ENCODE measurements at regions not wholly inside any gene's neighbourhood (a gene's known extent, or its start where the extent isn't known, plus 50 kb on each side); places are given as distances from the start of the nearest gene placed in this dataset.

- no peak overlapping the region for H3K4me3 ChIP-seq
- no peaks in the 10 kb centered on the region for H3K4me1 ChIP-seq
- no peak overlapping the region for H3K27ac ChIP-seq
- no peak for DNase-seq (ENCODE audit: low spot score)
- H3K9me3 ChIP-seq, result peaks cover 6 to 28% of the 10 kb centered on the region in 2 donors
- H3K36me3 ChIP-seq, result no peaks in the 10 kb centered on the region
- H3K27me3 ChIP-seq, result no peaks in the 10 kb centered on the region
- TF ChIP-seq CTCF (IDR thresholded peaks at IDR 0.05), result no peak
Measured at GRCh38 chr6:2523061-2523460, 227.7 kb downstream of the MYLK4 start.

- Histone ChIP-seq H3K4me1 (no peaks in the 10 kb centered on the region), H3K27ac (no peak overlapping the region), H3K9me3 (peaks cover 6 to 28% of the 10 kb centered on the region in 2 donors), H3K36me3 (no peaks in the 10 kb centered on the region), H3K27me3 (no peaks in the 10 kb centered on the region), H3K4me3 (no peak overlapping the region)
- no peak for TF ChIP-seq CTCF (IDR thresholded peaks at IDR 0.05)
- no peak for DNase-seq (ENCODE audit: low spot score)
Measured at GRCh38 chr6:2522521-2522920, 228.2 kb downstream of the MYLK4 start.

GRCh38 chr6:2517855-2518473 lies 232.8 kb downstream of the MYLK4 start:
- no peak for DNase-seq (ENCODE audit: low spot score)

GRCh38 chr6:2517401-2517800 lies 233.3 kb downstream of the MYLK4 start:
- no peak overlapping the region for H3K27ac ChIP-seq
- H3K4me3 ChIP-seq, result no peak overlapping the region
- TF ChIP-seq CTCF (IDR thresholded peaks at IDR 0.05), result no peak
- H3K4me1 ChIP-seq, result peaks cover 0 to 7% of the 10 kb centered on the region in 2 donors
- H3K36me3 ChIP-seq, result no peaks in the 10 kb centered on the region
- H3K27me3 ChIP-seq, result no peaks in the 10 kb centered on the region
- peaks cover 6 to 17% of the 10 kb centered on the region in 2 donors for H3K9me3 ChIP-seq
- no peak for DNase-seq (ENCODE audit: low spot score)

More at GRCh38 chr6:2517855-2518473, 232.8 kb downstream of the MYLK4 start:
- no peak for TF ChIP-seq CTCF (IDR thresholded peaks at IDR 0.05)
- Histone ChIP-seq H3K9me3 (peaks cover 6 to 17% of the 10 kb centered on the region in 2 donors), H3K27ac (no peak overlapping the region), H3K4me3 (no peak overlapping the region), H3K36me3 (no peaks in the 10 kb centered on the region), H3K27me3 (no peaks in the 10 kb centered on the region), H3K4me1 (peaks cover 0 to 7% of the 10 kb centered on the region in 2 donors)

- no peak for TF ChIP-seq CTCF (IDR thresholded peaks at IDR 0.05)
- Histone ChIP-seq H3K27ac (no peak overlapping the region), H3K9me3 (peaks cover 6 to 17% of the 10 kb centered on the region in 2 donors), H3K4me1 (peaks cover 0 to 7% of the 10 kb centered on the region in 2 donors), H3K36me3 (no peaks in the 10 kb centered on the region), H3K4me3 (no peak overlapping the region), H3K27me3 (no peaks in the 10 kb centered on the region)
- no peak for DNase-seq (ENCODE audit: low spot score)
Measured at GRCh38 chr6:2516059-2516458, 234.7 kb downstream of the MYLK4 start.
